NCI-H2081 (cell line): ENCODE measurements at regions not wholly inside any gene's neighbourhood (a gene's known extent, or its start where the extent isn't known, plus 50 kb on each side); places are given as distances from the start of the nearest gene placed in this dataset.

Source experiments
- DNase-seq, 2 experiments: peaks; one replicate each; lab custom pipeline; 2025; lab: John Stamatoyannopoulos, UW

GRCh38 chr21:25375675-25376074 lies 231.6 kb downstream of the MRPL39 start:
- no peak for DNase-seq

- DNase-seq: no peak
Measured at GRCh38 chr21:25373126-25374082, 233.9 kb downstream of the MRPL39 start.

GRCh38 chr21:25371841-25372425 lies 235.3 kb downstream of the MRPL39 start:
- no peak for DNase-seq

- no peak for DNase-seq
Measured at GRCh38 chr21:25370311-25370744, 237.0 kb downstream of the MRPL39 start.

- no peak for DNase-seq
Measured at GRCh38 chr21:25369524-25370300, 237.6 kb downstream of the MRPL39 start.

GRCh38 chr21:25368531-25368930 lies 238.8 kb downstream of the MRPL39 start:
- no peak for DNase-seq

- no peak for DNase-seq
Measured at GRCh38 chr21:25366116-25366515, 241.2 kb downstream of the MRPL39 start.

- no peak for DNase-seq
Measured at GRCh38 chr21:25362375-25363267, 244.7 kb downstream of the MRPL39 start.

- DNase-seq: no peak
Measured at GRCh38 chr21:25361765-25362164, 245.5 kb downstream of the MRPL39 start.

GRCh38 chr21:25361097-25361496 lies 246.2 kb downstream of the MRPL39 start:
- DNase-seq: no peak

GRCh38 chr21:25360593-25360992 lies 246.7 kb downstream of the MRPL39 start:
- no peak for DNase-seq

GRCh38 chr21:25359724-25360123 lies 247.6 kb downstream of the MRPL39 start:
- no peak for DNase-seq

- no peak for DNase-seq
Measured at GRCh38 chr21:25350056-25350455, 257.2 kb downstream of the MRPL39 start.

GRCh38 chr21:25343774-25344545 lies 263.3 kb downstream of the MRPL39 start:
- no peak for DNase-seq

- DNase-seq: no peak
Measured at GRCh38 chr21:25342816-25343215, 264.5 kb downstream of the MRPL39 start.

- no peak for DNase-seq
Measured at GRCh38 chr21:25341981-25342380, 265.3 kb downstream of the MRPL39 start.

GRCh38 chr21:25338415-25338814 lies 268.9 kb downstream of the MRPL39 start:
- DNase-seq: no peak

GRCh38 chr21:25334046-25334730 lies 273.1 kb downstream of the MRPL39 start:
- no peak for DNase-seq

GRCh38 chr21:25331286-25331685 lies 276.0 kb downstream of the MRPL39 start:
- no peak for DNase-seq

- DNase-seq: no peak
Measured at GRCh38 chr21:25330266-25330665, 277.0 kb downstream of the MRPL39 start.
